Common myeloid progenitor, CD34-positive (primary cell): ENCODE measurements at regions not wholly inside any gene's neighbourhood (a gene's known extent, or its start where the extent isn't known, plus 50 kb on each side); places are given as distances from the start of the nearest gene placed in this dataset.
"Not testable (repeated sequence)": the region's sequence is repeated elsewhere in the genome, so short reads cannot be mapped to it uniquely, and the experiment has no call there.

Experiments used
- CTCF ChIA-PET: fragments of 350-600 bp; sonication (Branson Sonifier 250); formaldehyde crosslinking; loops from one replicate; lab custom pipeline; 2021; ENCODE audit warnings: antibody characterized with exemption; lab: Charles Lee
- POLR2A ChIA-PET: fragments of 350-600 bp; sonication (Branson Sonifier 250); formaldehyde crosslinking; loops from one replicate; lab custom pipeline; 2021; ENCODE audit warnings: antibody characterized with exemption; lab: Charles Lee
- DNase-seq, 3 donors: peaks; one replicate each; pipeline versions ENCODE4 v3.0.0 to v3.0.0-alpha.2; 2013
- H3K27ac ChIP-seq, 2 experiments: 1 replicate in 1 of 2; 2 replicates in 1 of 2; pipeline ENCODE4 v1.7.0; 2013; ENCODE audit warnings: inconsistent platforms in 2 of 2, low read length in 2 of 2, mild to moderate bottlenecking in 2 of 2, low read depth in 1 of 2, moderate library complexity in 1 of 2; ENCODE audit not compliant: severe bottlenecking in 2 of 2, insufficient read depth in 1 of 2, poor library complexity in 1 of 2
- H3K27me3 ChIP-seq, 5 experiments: replicated peaks in 2 of 5; 1 replicate in 3 of 5; 2 replicates in 2 of 5; pipeline versions ENCODE4 v1.6.1 to v1.7.0; 2013; ENCODE audit warnings: low read length in 4 of 5, mild to moderate bottlenecking in 2 of 5, moderate library complexity in 2 of 5, inconsistent platforms in 1 of 5; ENCODE audit not compliant: insufficient read depth in 5 of 5, control insufficient read depth in 4 of 5
- H3K36me3 ChIP-seq, 4 experiments: 1 replicate in 2 of 4; 2 replicates in 2 of 4; pipeline versions ENCODE4 v1.6.1 to v1.7.0; 2013; ENCODE audit warnings: low read length in 3 of 4, control low read depth in 1 of 4, mild to moderate bottlenecking in 1 of 4; ENCODE audit not compliant: control insufficient read depth in 4 of 4, insufficient read depth in 4 of 4
- H3K4me1 ChIP-seq, 4 experiments: 1 replicate in 3 of 4; 2 replicates in 1 of 4; pipeline versions ENCODE4 v1.6.1 to v1.7.1; 2013; ENCODE audit warnings: low read length in 3 of 4, mild to moderate bottlenecking in 3 of 4, control low read depth in 1 of 4, inconsistent platforms in 1 of 4, moderate library complexity in 1 of 4; ENCODE audit not compliant: control insufficient read depth in 4 of 4, insufficient read depth in 4 of 4; ENCODE audit errors: control extremely low read depth in 1 of 4
- H3K4me3 ChIP-seq, 7 experiments: 1 replicate in 4 of 7; 2 replicates in 3 of 7; pipeline versions ENCODE4 v1.5.1 to v1.7.0; 2013; ENCODE audit warnings: mild to moderate bottlenecking in 7 of 7, low read length in 6 of 7, moderate library complexity in 6 of 7, inconsistent platforms in 2 of 7, low read depth in 2 of 7, control low read depth in 1 of 7; ENCODE audit not compliant: insufficient read depth in 4 of 7, control insufficient read depth in 1 of 7; ENCODE audit errors: extremely low read depth in 1 of 7
- H3K9me3 ChIP-seq, 5 experiments: 1 replicate in 4 of 5; 2 replicates in 1 of 5; pipeline versions ENCODE4 v1.6.1 to v1.7.1; 2013; ENCODE audit warnings: low read length in 4 of 5, mild to moderate bottlenecking in 2 of 5, inconsistent platforms in 1 of 5, low read depth in 1 of 5, moderate library complexity in 1 of 5; ENCODE audit not compliant: control insufficient read depth in 4 of 5, insufficient read depth in 2 of 5; ENCODE audit errors: control extremely low read depth in 1 of 5
- WGBS: methylation state at CpG from one replicate; pipeline ENCODE4 v1.1.5; 2013; ENCODE audit not compliant: insufficient coverage; 5-methylcytosine and 5-hydroxymethylcytosine counted together

- no peaks in the 10 kb centered on the region for H3K36me3 ChIP-seq
- H3K4me1 ChIP-seq = no peaks in the 10 kb centered on the region
- H3K27me3 ChIP-seq = no peaks in the 10 kb centered on the region
- H3K27ac ChIP-seq = no peak overlapping the region
- H3K9me3 ChIP-seq = no peaks in the 10 kb centered on the region
- ChIA-PET POLR2A (interaction anchor here (0.6 kb wide), 1 partner anchor 273 kb away, joined by 3 read pairs; no protein-coding TSS in a partner anchor), CTCF (no interaction called here)
- no peak overlapping the region for H3K4me3 ChIP-seq
- WGBS = no CpG with 5 or more reads among the region's 2 CpGs
- DNase-seq = no peak
Measured at GRCh38 chr13:68714292-68714691, 1393.3 kb upstream of the ATXN8OS start.

- Histone ChIP-seq H3K27ac (no peak overlapping the region), H3K4me3 (no peak overlapping the region), H3K4me1 (no peaks in the 10 kb centered on the region), H3K9me3 (no peaks in the 10 kb centered on the region), H3K36me3 (no peaks in the 10 kb centered on the region), H3K27me3 (no peaks in the 10 kb centered on the region)
- DNase-seq = no peak
- ChIA-PET CTCF (no interaction called here), POLR2A (no interaction called here)
- WGBS = no CpG with 5 or more reads among the region's 1 CpG
Measured at GRCh38 chr13:68713394-68713793, 1394.2 kb upstream of the ATXN8OS start.

GRCh38 chr13:68708336-68708908 is 1399.2 kb upstream of the ATXN8OS start:
- peak overlapping the region in 1 of 2 experiments; percentile 32 for H3K27ac ChIP-seq
- no peaks in the 10 kb centered on the region for H3K36me3 ChIP-seq
- no peaks in the 10 kb centered on the region for H3K4me1 ChIP-seq
- H3K4me3 ChIP-seq = no peak overlapping the region
- DNase-seq = peak in 1 of 3 donors; percentile 67
- ChIA-PET CTCF (no interaction called here), POLR2A (no interaction called here)
- WGBS = 93% methylated on average over 15 of the region's 16 CpGs
- no peaks in the 10 kb centered on the region for H3K27me3 ChIP-seq
- no peaks in the 10 kb centered on the region for H3K9me3 ChIP-seq

DNA sequence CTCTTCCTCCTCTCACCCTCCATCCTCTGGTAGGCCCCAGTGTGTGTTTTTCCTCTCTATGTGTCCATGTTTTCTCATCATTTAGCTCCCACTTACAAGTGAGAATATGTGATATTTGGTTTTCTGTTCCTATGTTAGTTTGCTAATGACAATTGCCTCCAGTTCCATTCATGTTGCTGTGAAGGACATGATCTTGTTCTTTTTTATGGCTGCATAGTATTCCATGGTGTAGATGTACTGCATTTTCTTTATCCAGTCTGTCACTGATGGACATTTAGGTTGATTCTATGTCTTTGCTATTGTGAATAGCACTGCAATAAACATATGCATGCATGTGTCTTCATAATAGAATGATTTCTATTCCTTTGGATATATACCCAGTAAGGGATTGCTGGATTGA is 1401.6 kb upstream of the ATXN8OS start:
- H3K4me1 ChIP-seq, DNase-seq, POLR2A ChIA-PET, H3K4me3 ChIP-seq, H3K27me3 ChIP-seq, H3K9me3 ChIP-seq, H3K36me3 ChIP-seq, H3K27ac ChIP-seq: not testable (repeated sequence)
- CTCF ChIA-PET = interaction anchor here (0.6 kb wide), 1 partner anchor 250 kb away, joined by 3 read pairs; no protein-coding TSS in a partner anchor

DNA sequence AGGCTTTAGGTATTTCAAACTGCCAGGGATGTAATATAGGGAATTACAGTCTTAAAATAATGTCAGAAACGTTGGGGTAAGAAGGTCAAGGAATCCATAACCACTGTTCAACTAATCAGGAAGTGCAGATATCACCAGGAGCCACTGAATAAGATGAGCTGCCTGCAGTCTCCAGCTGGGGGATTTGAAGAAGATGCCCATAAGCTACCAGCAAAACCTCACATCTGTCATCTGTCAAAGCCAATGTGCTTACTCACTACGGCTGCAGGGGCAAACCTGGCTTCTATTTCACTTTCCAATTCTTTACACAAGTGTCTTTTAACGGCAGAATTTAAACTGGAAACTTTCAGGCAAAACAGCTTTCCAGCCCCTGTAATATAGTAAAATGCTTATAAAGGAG is 1410.1 kb upstream of the ATXN8OS start:
- Histone ChIP-seq H3K36me3 (no peaks in the 10 kb centered on the region), H3K27ac (peak overlapping the region in 1 of 2 experiments; percentile 60), H3K4me3 (peak overlapping the region in 1 of 7 experiments; percentile 39), H3K4me1 (peaks cover 0 to 13% (median 0%) of the 10 kb centered on the region in 4 experiments), H3K27me3 (no peaks in the 10 kb centered on the region), H3K9me3 (no peaks in the 10 kb centered on the region)
- WGBS = 0% methylated on average over 1 of the region's 3 CpGs
- ChIA-PET POLR2A (no interaction called here), CTCF (no interaction called here)
- DNase-seq = peak; percentile 25 to 89 (median 74)

- Histone ChIP-seq H3K4me1 (peaks cover 0 to 13% (median 0%) of the 10 kb centered on the region in 4 experiments), H3K4me3 (no peak overlapping the region), H3K27me3 (no peaks in the 10 kb centered on the region), H3K27ac (no peak overlapping the region), H3K9me3 (no peaks in the 10 kb centered on the region), H3K36me3 (no peaks in the 10 kb centered on the region)
- no CpG with 5 or more reads among the region's 2 CpGs for WGBS
- peak in 1 of 3 donors; percentile 6 for DNase-seq
- ChIA-PET CTCF (no interaction called here), POLR2A (no interaction called here)
Measured at GRCh38 chr13:68696907-68697306, 1410.7 kb upstream of the ATXN8OS start.

- WGBS = no CpG with 5 or more reads among the region's 1 CpG
Measured at GRCh38 chr13:68692049-68692448, 1415.6 kb upstream of the ATXN8OS start.

More at GRCh38 chr13:68692049-68692448, 1415.6 kb upstream of the ATXN8OS start:
- Histone ChIP-seq H3K27me3 (no peaks in the 10 kb centered on the region), H3K9me3 (no peaks in the 10 kb centered on the region), H3K36me3 (no peaks in the 10 kb centered on the region), H3K4me1 (no peaks in the 10 kb centered on the region), H3K4me3 (no peak overlapping the region), H3K27ac (no peak overlapping the region)
- no peak for DNase-seq
- POLR2A ChIA-PET = no interaction called here
- CTCF ChIA-PET = no interaction called here
